ENCODE measurements at regions not wholly inside any gene's neighbourhood (a gene's known extent, or its start where the extent isn't known, plus 50 kb on each side); places are given as distances from the start of the nearest gene placed in this dataset.

DNA sequence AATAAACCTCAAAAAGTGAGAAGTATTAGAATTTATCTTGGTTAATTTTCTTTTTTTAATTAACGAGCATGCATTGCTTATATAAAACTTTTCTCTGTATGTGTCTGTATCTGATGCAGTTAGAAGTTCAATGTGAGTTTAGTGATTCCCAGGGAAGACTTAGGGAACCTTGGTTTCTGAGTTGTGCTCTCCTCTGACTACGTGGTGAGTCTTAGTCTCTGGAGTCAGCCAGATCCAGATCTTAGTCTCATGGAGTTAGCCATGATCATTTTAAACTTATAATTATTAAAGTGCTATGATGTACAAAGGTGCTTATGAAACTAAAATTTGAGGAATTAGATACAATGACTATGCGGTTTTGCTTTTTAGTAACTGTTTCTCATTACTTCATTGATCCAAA is 285.3 kb upstream of the DMRT1 start:
- ChIA-PET POLR2A (no interaction called here), CTCF (interaction anchor here (0.8 to 1.2 kb wide), 2 partner anchors 10 to 17 kb away, joined by 3 read pairs; no protein-coding TSS in a partner anchor)
- TF ChIP-seq, protein P1, sequence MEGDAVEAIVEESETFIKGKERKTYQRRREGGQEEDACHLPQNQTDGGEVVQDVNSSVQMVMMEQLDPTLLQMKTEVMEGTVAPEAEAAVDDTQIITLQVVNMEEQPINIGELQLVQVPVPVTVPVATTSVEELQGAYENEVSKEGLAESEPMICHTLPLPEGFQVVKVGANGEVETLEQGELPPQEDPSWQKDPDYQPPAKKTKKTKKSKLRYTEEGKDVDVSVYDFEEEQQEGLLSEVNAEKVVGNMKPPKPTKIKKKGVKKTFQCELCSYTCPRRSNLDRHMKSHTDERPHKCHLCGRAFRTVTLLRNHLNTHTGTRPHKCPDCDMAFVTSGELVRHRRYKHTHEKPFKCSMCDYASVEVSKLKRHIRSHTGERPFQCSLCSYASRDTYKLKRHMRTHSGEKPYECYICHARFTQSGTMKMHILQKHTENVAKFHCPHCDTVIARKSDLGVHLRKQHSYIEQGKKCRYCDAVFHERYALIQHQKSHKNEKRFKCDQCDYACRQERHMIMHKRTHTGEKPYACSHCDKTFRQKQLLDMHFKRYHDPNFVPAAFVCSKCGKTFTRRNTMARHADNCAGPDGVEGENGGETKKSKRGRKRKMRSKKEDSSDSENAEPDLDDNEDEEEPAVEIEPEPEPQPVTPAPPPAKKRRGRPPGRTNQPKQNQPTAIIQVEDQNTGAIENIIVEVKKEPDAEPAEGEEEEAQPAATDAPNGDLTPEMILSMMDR (IDR thresholded peaks at IDR 0.05; ENCODE audit: control extremely low read depth, extremely low read depth, low read depth, missing control alignments): no peak
- no peak for DNase-seq (ENCODE audit: extremely low spot score)

DNA sequence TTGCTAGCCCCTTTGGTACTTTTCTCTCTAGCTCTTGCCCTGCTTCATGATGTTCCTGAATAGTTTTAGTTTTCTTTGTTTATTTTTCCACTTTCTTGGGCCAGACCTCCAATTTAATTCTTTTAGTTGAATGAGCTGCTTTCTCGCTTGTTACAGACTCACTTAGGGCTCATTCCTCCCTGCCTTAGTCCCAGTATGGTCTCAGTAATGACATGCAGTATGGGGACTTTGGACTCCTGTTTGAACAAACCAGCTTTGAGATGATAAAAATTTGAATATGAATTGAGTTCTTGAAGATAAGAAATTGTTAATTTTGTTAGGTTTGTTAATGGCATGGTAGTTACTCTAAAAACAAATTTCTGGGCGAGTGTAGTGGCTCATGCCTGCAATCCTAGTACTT is 284.8 kb upstream of the DMRT1 start:
- no peak for DNase-seq (ENCODE audit: extremely low spot score)
- ChIA-PET CTCF (interaction anchor here (0.8 to 1.2 kb wide), 2 partner anchors 10 to 17 kb away, joined by 3 read pairs; no protein-coding TSS in a partner anchor), POLR2A (no interaction called here)
- TF ChIP-seq, protein P1 (IDR thresholded peaks at IDR 0.05; ENCODE audit: control extremely low read depth, extremely low read depth, low read depth, missing control alignments): no peak

DNA sequence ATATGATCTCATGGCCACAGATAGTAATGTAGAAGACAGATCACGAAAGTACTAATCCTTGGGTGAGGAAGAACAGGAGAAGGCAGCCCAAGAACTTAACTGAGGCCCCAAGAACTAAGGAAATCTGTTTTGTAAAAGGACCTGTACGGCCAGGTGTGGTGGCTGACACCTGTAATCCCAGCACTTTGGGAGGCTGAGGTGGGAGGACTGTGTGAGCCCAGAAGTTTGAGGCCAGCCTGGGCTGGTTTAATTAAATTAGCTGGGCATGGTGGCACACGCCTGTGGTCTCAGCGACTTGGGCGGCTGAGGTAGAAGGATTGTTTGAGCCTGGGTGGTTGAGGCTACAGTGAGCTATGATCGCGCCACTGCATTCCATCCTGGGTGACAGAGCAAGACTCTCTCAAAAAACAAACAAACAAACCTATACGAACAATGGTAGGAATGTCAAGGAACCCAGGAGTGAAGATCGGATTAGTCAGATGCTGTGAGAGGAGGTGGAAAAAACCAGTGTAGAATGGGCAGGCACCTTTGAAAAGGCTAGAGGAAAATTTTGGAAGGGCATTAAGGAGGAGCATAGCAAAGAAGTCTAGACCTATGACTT is 283.8 kb upstream of the DMRT1 start:
- TF ChIP-seq, protein P1 (IDR thresholded peaks at IDR 0.05; ENCODE audit: control extremely low read depth, extremely low read depth, low read depth, missing control alignments): no peak
- POLR2A ChIA-PET: no interaction called here
- CTCF ChIA-PET: interaction anchor here (1.3 kb wide), 1 partner anchor 21 kb away, joined by 3 read pairs; no protein-coding TSS in a partner anchor
- DNase-seq (ENCODE audit: extremely low spot score): no peak

DNA sequence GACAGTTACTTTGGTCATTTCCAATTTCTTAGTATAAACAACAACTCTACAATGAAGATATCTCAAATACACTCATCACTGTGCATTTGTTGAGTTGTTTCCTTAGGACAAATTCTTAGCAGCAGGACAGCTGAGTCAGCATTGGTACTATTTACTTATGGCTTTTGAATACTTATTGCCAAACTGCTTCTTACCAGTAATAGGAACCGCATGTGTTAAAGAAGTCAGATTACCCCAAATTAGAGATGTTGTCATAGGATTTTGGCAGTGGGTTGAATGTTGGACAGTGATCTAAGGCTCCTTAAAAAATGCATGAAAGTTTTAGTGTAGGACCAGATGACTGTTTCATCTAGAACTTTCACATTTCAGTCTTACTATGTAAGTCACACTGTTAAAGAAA is 280.1 kb upstream of the DMRT1 start:
- TF ChIP-seq, protein P1 (IDR thresholded peaks at IDR 0.05; ENCODE audit: control extremely low read depth, extremely low read depth, low read depth, missing control alignments): no peak
- ChIA-PET CTCF (no interaction called here), POLR2A (no interaction called here)
- DNase-seq (ENCODE audit: extremely low spot score): no peak

DNA sequence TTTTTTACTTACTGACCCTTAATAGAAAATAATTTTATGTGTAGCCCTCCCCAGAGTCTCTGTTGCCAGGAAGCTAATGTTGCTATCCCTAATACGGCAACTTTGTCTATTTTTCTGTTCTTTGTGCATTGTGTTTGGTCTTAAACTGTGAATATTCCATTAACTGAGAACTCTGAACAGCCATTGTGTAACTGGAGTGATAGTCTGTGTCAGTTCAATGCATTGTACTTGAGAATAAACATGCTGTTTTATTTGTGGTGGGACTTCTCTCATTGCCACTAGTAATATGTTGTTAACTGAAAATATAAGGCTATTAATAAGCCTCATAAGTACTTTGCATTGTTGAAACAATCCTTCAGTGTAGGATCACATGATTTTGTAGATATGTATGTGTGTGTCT is 278.3 kb upstream of the DMRT1 start:
- POLR2A ChIA-PET: interaction anchor here (0.6 kb wide), 1 partner anchor 390 kb away, joined by 3 read pairs; no protein-coding TSS in a partner anchor
- CTCF ChIA-PET: interaction anchor here (0.9 kb wide), 1 partner anchor 16 kb away, joined by 3 read pairs; no protein-coding TSS in a partner anchor

DNA sequence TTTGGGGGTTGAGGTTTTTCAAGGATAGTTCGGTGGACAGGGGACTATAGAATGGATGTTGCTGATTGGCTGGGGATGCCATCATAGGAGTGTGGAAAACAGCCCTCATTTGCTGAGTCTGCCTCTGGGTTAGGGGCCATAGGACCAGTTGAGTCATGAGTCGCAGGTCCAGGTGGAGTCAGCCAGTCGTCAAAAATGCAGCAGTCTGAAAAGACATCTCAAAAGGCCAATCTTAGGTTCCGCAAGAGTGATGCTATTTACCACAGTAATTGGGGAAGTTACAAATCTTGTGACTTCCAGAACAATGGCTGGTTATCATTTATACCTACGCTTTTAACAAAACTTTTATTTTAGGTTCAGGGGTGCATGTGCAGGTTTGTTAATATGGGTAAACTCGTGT is 276.0 kb upstream of the DMRT1 start:
- ChIA-PET CTCF (interaction anchor here (1.6 kb wide), 1 partner anchor 30 kb away, joined by 3 read pairs; no protein-coding TSS in a partner anchor), POLR2A (no interaction called here)
- no peak for DNase-seq (ENCODE audit: extremely low spot score)
- TF ChIP-seq, protein P1 (IDR thresholded peaks at IDR 0.05; ENCODE audit: control extremely low read depth, extremely low read depth, low read depth, missing control alignments): no peak

More for the DNA sequence above, 278.3 kb upstream of the DMRT1 start:
- TF ChIP-seq, protein P1 (IDR thresholded peaks at IDR 0.05; ENCODE audit: control extremely low read depth, extremely low read depth, low read depth, missing control alignments): no peak
- DNase-seq (ENCODE audit: extremely low spot score): no peak
